Coronary artery (tissue), 2 donors: ENCODE measurements at regions not wholly inside any gene's neighbourhood (a gene's known extent, or its start where the extent isn't known, plus 50 kb on each side); places are given as distances from the start of the nearest gene placed in this dataset.

Source experiments
- DNase-seq: peaks from one replicate; pipeline ENCODE4 v3.0.0-alpha.2; 2017; ENCODE audit warnings: low spot score
- H3K27ac ChIP-seq, 2 donors: fragments of 200-600 bp; sonication (generic); one replicate each; pipeline ENCODE4 v1.5.1; 2016 to 2019
- H3K4me3 ChIP-seq: fragments of 200-600 bp; sonication (generic); 2 replicates; pipeline ENCODE4 v1.5.1; 2016; ENCODE audit warnings: mild to moderate bottlenecking, moderate library complexity
- TF ChIP-seq, protein P1 (sequence below): fragments of 200-600 bp; sonication (generic); IDR thresholded peaks from one replicate; pipeline ENCODE4 v1.5.1; 2019; ENCODE audit warnings: antibody characterized with exemption

- TF ChIP-seq, protein P1, sequence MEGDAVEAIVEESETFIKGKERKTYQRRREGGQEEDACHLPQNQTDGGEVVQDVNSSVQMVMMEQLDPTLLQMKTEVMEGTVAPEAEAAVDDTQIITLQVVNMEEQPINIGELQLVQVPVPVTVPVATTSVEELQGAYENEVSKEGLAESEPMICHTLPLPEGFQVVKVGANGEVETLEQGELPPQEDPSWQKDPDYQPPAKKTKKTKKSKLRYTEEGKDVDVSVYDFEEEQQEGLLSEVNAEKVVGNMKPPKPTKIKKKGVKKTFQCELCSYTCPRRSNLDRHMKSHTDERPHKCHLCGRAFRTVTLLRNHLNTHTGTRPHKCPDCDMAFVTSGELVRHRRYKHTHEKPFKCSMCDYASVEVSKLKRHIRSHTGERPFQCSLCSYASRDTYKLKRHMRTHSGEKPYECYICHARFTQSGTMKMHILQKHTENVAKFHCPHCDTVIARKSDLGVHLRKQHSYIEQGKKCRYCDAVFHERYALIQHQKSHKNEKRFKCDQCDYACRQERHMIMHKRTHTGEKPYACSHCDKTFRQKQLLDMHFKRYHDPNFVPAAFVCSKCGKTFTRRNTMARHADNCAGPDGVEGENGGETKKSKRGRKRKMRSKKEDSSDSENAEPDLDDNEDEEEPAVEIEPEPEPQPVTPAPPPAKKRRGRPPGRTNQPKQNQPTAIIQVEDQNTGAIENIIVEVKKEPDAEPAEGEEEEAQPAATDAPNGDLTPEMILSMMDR = no peak
- H3K27ac ChIP-seq = no peak overlapping the region
Measured at GRCh38 chr13:55613429-55614187, 1527.1 kb upstream of the PRR20A start.

DNA sequence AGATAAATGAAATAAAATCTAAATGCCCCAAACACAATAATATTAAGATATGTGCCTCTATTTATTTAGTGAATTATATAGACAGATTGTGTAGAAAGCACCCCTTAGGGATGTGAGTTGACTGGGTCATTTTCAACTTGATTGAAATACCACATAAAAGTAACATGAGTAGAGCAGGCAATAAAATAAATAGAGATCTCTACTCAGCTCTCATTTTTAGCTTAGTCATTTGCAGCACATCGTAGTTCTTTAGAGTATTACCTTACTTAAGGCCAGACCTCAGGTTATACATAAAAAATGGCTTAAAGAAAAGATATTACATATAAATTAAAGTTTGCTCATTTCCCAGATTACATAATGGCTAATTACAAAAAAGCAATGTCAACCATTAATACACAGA lies 1525.6 kb upstream of the PRR20A start:
- TF ChIP-seq, protein P1 = no peak
- no peak overlapping the region for H3K4me3 ChIP-seq
- H3K27ac ChIP-seq = no peak overlapping the region
- no peak for DNase-seq

More at GRCh38 chr13:55613429-55614187, 1527.1 kb upstream of the PRR20A start:
- H3K4me3 ChIP-seq = no peak overlapping the region
- no peak for DNase-seq

GRCh38 chr13:55617241-55617640 lies 1523.5 kb upstream of the PRR20A start:
- no peak overlapping the region for H3K4me3 ChIP-seq
- DNase-seq = no peak
- H3K27ac ChIP-seq = no peak overlapping the region
- TF ChIP-seq, protein P1 = no peak

DNA sequence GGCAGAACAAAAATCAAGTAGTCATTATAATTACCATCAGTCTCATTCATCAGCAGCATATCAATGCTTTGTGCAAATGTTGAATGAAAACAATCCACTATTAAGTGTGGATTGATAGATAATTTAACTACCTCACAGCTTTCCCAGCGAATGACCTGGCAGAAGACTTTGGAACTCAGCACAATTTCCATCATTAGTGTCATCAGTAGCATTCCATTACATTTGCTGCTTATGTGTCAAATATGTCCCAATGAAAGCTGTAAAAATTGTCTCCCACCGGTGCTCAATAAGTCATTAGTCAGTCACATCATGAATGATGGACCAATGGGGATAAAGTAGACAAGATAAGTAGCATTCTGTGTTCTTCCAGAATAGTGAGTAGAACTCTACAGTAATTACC lies 1513.5 kb upstream of the PRR20A start:
- TF ChIP-seq, protein P1 = no peak
- Histone ChIP-seq H3K4me3 (no peak overlapping the region), H3K27ac (no peak overlapping the region)
- DNase-seq = no peak

GRCh38 chr13:55632402-55632801 lies 1508.3 kb upstream of the PRR20A start:
- DNase-seq = no peak
- Histone ChIP-seq H3K4me3 (no peak overlapping the region), H3K27ac (no peak overlapping the region)
- TF ChIP-seq, protein P1 = no peak

DNA sequence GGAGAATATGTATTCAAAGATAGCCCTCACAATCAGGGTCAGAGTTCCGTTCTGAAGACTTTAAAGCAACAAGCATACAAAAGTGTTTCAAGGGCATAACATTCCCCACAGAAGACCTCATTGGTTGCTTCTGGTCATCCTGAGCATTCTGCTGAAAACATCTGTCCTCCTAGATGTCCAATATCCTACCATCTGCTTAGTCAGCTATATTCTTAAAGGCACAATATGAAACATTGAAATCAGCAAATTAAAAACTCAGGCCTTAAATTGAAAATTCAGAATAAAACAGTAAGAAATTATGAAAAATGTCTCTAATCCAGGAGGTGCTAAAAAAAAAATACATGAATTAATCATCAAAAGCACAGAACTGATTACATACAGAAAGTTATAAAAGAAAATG lies 1491.2 kb upstream of the PRR20A start:
- DNase-seq = no peak
- no peak overlapping the region for H3K27ac ChIP-seq
- no peak overlapping the region for H3K4me3 ChIP-seq
- TF ChIP-seq, protein P1 = no peak

GRCh38 chr13:55652657-55653056 lies 1488.1 kb upstream of the PRR20A start:
- Histone ChIP-seq H3K27ac (no peak overlapping the region), H3K4me3 (no peak overlapping the region)
- DNase-seq = no peak
- TF ChIP-seq, protein P1 = no peak
